ENCODE measurements at regions not wholly inside any gene's neighbourhood (a gene's known extent, or its start where the extent isn't known, plus 50 kb on each side); places are given as distances from the start of the nearest gene placed in this dataset.

GRCh38 chr6:9131616-9132015, 696.3 kb upstream of the SLC35B3 start:
- Histone ChIP-seq H3K27me3 (ENCODE audit: insufficient read depth, low read length) (no peaks in the 10 kb centered on the region), H3K79me1 (ENCODE audit: insufficient read depth, low read depth, low read length, poor library complexity, severe bottlenecking) (no peaks in the 10 kb centered on the region), H4K20me1 (ENCODE audit: control insufficient read depth, insufficient read depth, insufficient read length) (no peaks in the 10 kb centered on the region), H3K9me3 (ENCODE audit: control insufficient read depth, low read depth, low read length) (no peaks in the 10 kb centered on the region), H2BK120ac (ENCODE audit: low read depth, low read length, poor library complexity, severe bottlenecking) (no peak overlapping the region), H2BK15ac (ENCODE audit: low read depth, low read length) (no peak overlapping the region), H2AK5ac (ENCODE audit: insufficient read length, low read length) (no peak overlapping the region), H3K23me2 (ENCODE audit: insufficient read length, low read depth, low read length, poor library complexity, severe bottlenecking) (no peaks in the 10 kb centered on the region), H2BK12ac (ENCODE audit: insufficient read length, low read depth, low read length) (no peak overlapping the region), H3T11ph (ENCODE audit: low read length) (no peak overlapping the region), H4K5ac (ENCODE audit: insufficient read length, low read depth, low read length) (no peak overlapping the region), H3K4me2 (ENCODE audit: insufficient read depth, insufficient read length, low read length) (no peak overlapping the region), H3K79me2 (ENCODE audit: insufficient read depth, low read length) (no peaks in the 10 kb centered on the region), H2BK5ac (ENCODE audit: insufficient read length, low read length) (no peak overlapping the region), H3K14ac (ENCODE audit: insufficient read depth, low read length) (no peak overlapping the region), H4K8ac (replicated peaks; ENCODE audit: insufficient read length, low read depth, low read length) (no peak overlapping the region), H4K91ac (ENCODE audit: insufficient read length, low read depth, low read length) (no peak overlapping the region), H2AFZ (ENCODE audit: low read length) (no peak overlapping the region), H3K27ac (ENCODE audit: insufficient read length, low read depth, low read length) (no peak overlapping the region), H3K56ac (ENCODE audit: insufficient read length, low read depth, low read length) (no peak overlapping the region), H2BK20ac (ENCODE audit: low read depth, low read length, poor library complexity, severe bottlenecking) (no peak overlapping the region), H3K4ac (ENCODE audit: low read depth, low read length) (no peak overlapping the region), H3K4me1 (ENCODE audit: insufficient read depth, low read length) (no peaks in the 10 kb centered on the region), H3K9ac (ENCODE audit: extremely low read depth, insufficient read length, low read length) (no peak overlapping the region), H3K18ac (ENCODE audit: insufficient read length, low read depth, low read length) (no peak overlapping the region), H3K23ac (ENCODE audit: insufficient read length, low read depth, low read length) (no peak overlapping the region)
- H3K9me3 Mint-ChIP-seq, result peaks cover 0 to 4% of the 10 kb centered on the region in 2 experiments; a peak in 3 of 5 replicates
- no peaks in the 10 kb centered on the region for H3K27me3 Mint-ChIP-seq (ENCODE audit: low read depth)
- no CpG with 5 or more reads among the region's 8 CpGs for WGBS (ENCODE audit: extremely low coverage, insufficient read length, low lambda C conversion rate)
- H3K4me1 Mint-ChIP-seq, result no peaks in the 10 kb centered on the region
- DNase-seq, result no peak
- no peak overlapping the region for H3K27ac Mint-ChIP-seq
- TF ChIP-seq CTCF (conservative IDR thresholded peaks at IDR 0.05), result no peak
- H3K36me3 Mint-ChIP-seq (ENCODE audit: insufficient read depth in 1 of 3, low read depth in 3 of 3), result 0 out of 7 replicates have a peak, but pooled peaks cover 0 to 5% (median 0%) of the 10 kb centered on the region in 3 experiments
- H3K4me3 Mint-ChIP-seq, result no peak overlapping the region

Measured in H9 (cell line).